GM23338 (cell line): ENCODE measurements at regions not wholly inside any gene's neighbourhood (a gene's known extent, or its start where the extent isn't known, plus 50 kb on each side); places are given as distances from the start of the nearest gene placed in this dataset.

Experiments used
- ATAC-seq: fragments of 200-7000 bp; cut with Tn5 transposase; 3 replicates; pipeline ENCODE4 v1.9.1; 2020
- DNase-seq: peaks from one replicate; pipeline ENCODE4 v3.0.0-alpha.2; 2015; ENCODE audit warnings: low spot score
- H2AFZ ChIP-seq: fragments of 200-600 bp; sonication (generic); 2 replicates; pipeline ENCODE4 v1.8.0; 2016; ENCODE audit warnings: antibody characterized with exemption, mild to moderate bottlenecking, moderate library complexity
- H3F3A ChIP-seq: fragments of 200-600 bp; sonication (generic); replicated peaks from 2 replicates; pipeline ENCODE4 v1.8.0; 2017; ENCODE audit warnings: antibody characterized with exemption, mixed run types, low read depth
- H3K27ac ChIP-seq: fragments of 200-600 bp; sonication (generic); 2 replicates; pipeline ENCODE4 v1.6.1; 2016; ENCODE audit warnings: low read depth
- H3K27me3 ChIP-seq: fragments of 200-600 bp; sonication (generic); 2 replicates; pipeline ENCODE4 v1.8.0; 2016; ENCODE audit warnings: mild to moderate bottlenecking, mixed run types, moderate library complexity; ENCODE audit not compliant: insufficient read depth
- H3K36me3 ChIP-seq: fragments of 200-600 bp; sonication (generic); 2 replicates; pipeline ENCODE4 v1.8.0; 2016; ENCODE audit warnings: mild to moderate bottlenecking; ENCODE audit not compliant: insufficient read depth
- H3K4me1 ChIP-seq: fragments of 200-600 bp; sonication (generic); 2 replicates; pipeline ENCODE4 v1.8.0; 2016; ENCODE audit warnings: mild to moderate bottlenecking, moderate library complexity; ENCODE audit not compliant: insufficient read depth
- H3K4me2 ChIP-seq: fragments of 200-600 bp; sonication (generic); 2 replicates; pipeline ENCODE4 v1.7.1; 2017; ENCODE audit warnings: mixed run types
- H3K4me3 ChIP-seq: fragments of 200-600 bp; sonication (generic); 2 replicates; pipeline ENCODE4 v1.6.1; 2016; ENCODE audit warnings: mixed run types
- H3K79me2 ChIP-seq: fragments of 200-600 bp; sonication (generic); replicated peaks from 2 replicates; pipeline ENCODE4 v1.8.0; 2017; ENCODE audit warnings: mild to moderate bottlenecking; ENCODE audit not compliant: insufficient read depth
- H3K9me2 ChIP-seq: fragments of 200-600 bp; sonication (generic); 2 replicates; pipeline ENCODE4 v1.8.0; 2017; ENCODE audit not compliant: insufficient read depth
- H4K20me1 ChIP-seq: fragments of 200-600 bp; sonication (generic); replicated peaks from 2 replicates; pipeline ENCODE4 v1.8.0; 2017; ENCODE audit warnings: mild to moderate bottlenecking; ENCODE audit not compliant: insufficient read depth
- H3K27ac Mint-ChIP-seq: 2 replicates; pipeline ENCODE4 v1.8.0; 2020; ENCODE audit warnings: inconsistent platforms, mild to moderate bottlenecking, moderate library complexity, mixed read lengths
- H3K27me3 Mint-ChIP-seq: 3 replicates; pipeline ENCODE4 v1.8.0; 2022; ENCODE audit warnings: low read depth, mild to moderate bottlenecking, moderate library complexity, mixed read lengths, inconsistent platforms; ENCODE audit not compliant: insufficient read depth, poor library complexity
- H3K36me3 Mint-ChIP-seq: 3 replicates; pipeline ENCODE4 v1.8.0; 2021; ENCODE audit warnings: low read depth, mild to moderate bottlenecking, inconsistent platforms, moderate library complexity, mixed read lengths
- H3K4me1 Mint-ChIP-seq: 3 replicates; pipeline ENCODE4 v1.8.0; 2020; ENCODE audit warnings: mild to moderate bottlenecking, inconsistent platforms, mixed read lengths
- H3K4me3 Mint-ChIP-seq: 3 replicates; pipeline ENCODE4 v1.8.0; 2021; ENCODE audit warnings: moderate library complexity, mild to moderate bottlenecking, inconsistent platforms, mixed read lengths
- H3K9me3 Mint-ChIP-seq: 3 replicates; pipeline ENCODE4 v1.8.0; 2020; ENCODE audit warnings: moderate library complexity, mild to moderate bottlenecking, inconsistent platforms, mixed read lengths
- CREB1 ChIP-seq: fragments of 250-450 bp; sonication (Bioruptor Pico); IDR thresholded peaks from 2 replicates; pipeline ENCODE4 v1.5.0; 2020; ENCODE audit warnings: low read depth, mild to moderate bottlenecking, moderate library complexity
- EZH2phosphoT487 ChIP-seq: fragments of 200-600 bp; sonication (generic); IDR thresholded peaks from one replicate; pipeline ENCODE4 v1.8.1; 2018; ENCODE audit warnings: antibody characterized with exemption; ENCODE audit not compliant: unreplicated experiment
- POLR2AphosphoS5 ChIP-seq: IDR thresholded peaks from 2 replicates; pipeline ENCODE4 v1.6.1; 2016; ENCODE audit warnings: antibody characterized with exemption, low read depth
- STAT1 ChIP-seq: IDR thresholded peaks from one replicate; pipeline ENCODE4 v1.6.1; 2016; ENCODE audit warnings: antibody characterized with exemption; ENCODE audit not compliant: unreplicated experiment
- ZNF114 ChIP-seq: fragments of 250-450 bp; sonication (Bioruptor Pico); IDR thresholded peaks from 2 replicates; pipeline ENCODE4 v1.5.0; 2020; ENCODE audit warnings: mild to moderate bottlenecking, moderate library complexity
- ZNF331 ChIP-seq: fragments of 250-450 bp; sonication (Bioruptor Pico); IDR thresholded peaks from 2 replicates; pipeline ENCODE4 v1.5.0; 2020; ENCODE audit warnings: low read depth, mild to moderate bottlenecking, moderate library complexity
- TF ChIP-seq, protein P1 (sequence below): fragments of 250-450 bp; sonication (Bioruptor Pico); IDR thresholded peaks from 2 replicates; pipeline ENCODE4 v1.5.0; 2020; ENCODE audit warnings: mild to moderate bottlenecking, moderate library complexity
- TF ChIP-seq, protein P2 (sequence below): IDR thresholded peaks from 2 replicates; pipeline ENCODE4 v1.6.1; 2016; ENCODE audit warnings: antibody characterized with exemption

DNA sequence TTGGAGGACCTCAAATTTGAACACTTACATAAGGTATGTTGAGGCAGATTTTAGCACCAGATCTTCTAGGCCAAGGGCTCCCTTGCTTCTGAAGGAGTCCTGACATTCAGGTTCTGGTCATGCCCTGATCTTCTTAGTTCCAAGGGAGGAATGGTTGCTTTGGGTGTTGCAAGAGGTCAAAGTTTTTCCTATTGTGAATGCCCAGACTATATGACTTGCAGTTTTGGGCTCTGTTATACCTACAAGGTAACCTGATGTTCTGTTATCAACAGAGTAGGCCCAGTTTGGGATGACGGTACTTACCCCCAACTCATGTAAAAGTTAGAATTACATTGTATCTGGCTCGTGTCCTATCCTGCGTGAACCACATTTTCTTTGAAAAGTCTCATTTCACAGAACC lies 69.1 kb upstream of the COCH start:
- H3K36me3 ChIP-seq: no peaks in the 10 kb centered on the region
- no peak overlapping the region for H2AFZ ChIP-seq
- no peak for ATAC-seq
- H3K27ac ChIP-seq: no peak overlapping the region
- H3K9me2 ChIP-seq: no peaks in the 10 kb centered on the region
- peaks cover 11% of the 10 kb centered on the region; the same call in 2 of the 3 replicates for H3K4me1 Mint-ChIP-seq
- DNase-seq: no peak
- no peak overlapping the region for H3K4me2 ChIP-seq
- no peaks in the 10 kb centered on the region for H3K79me2 ChIP-seq
- no peak overlapping the region for H3K4me3 Mint-ChIP-seq
- H3K36me3 Mint-ChIP-seq: no peaks in the 10 kb centered on the region
- no peaks in the 10 kb centered on the region for H3K27me3 ChIP-seq
- H3K4me3 ChIP-seq: no peak overlapping the region
- H3F3A ChIP-seq: no peaks in the 10 kb centered on the region
- H3K27me3 Mint-ChIP-seq: no peaks in the 10 kb centered on the region
- no peak overlapping the region for H3K27ac Mint-ChIP-seq
- no peaks in the 10 kb centered on the region for H4K20me1 ChIP-seq
- no peaks in the 10 kb centered on the region for H3K4me1 ChIP-seq
- no peaks in the 10 kb centered on the region for H3K9me3 Mint-ChIP-seq
- TF ChIP-seq CREB1 (CRISPR knock-in tag) (no peak), ZNF331 (CRISPR knock-in tag) (no peak), STAT1 (no peak), POLR2AphosphoS5 (no peak), ZNF114 (CRISPR knock-in tag) (no peak), EZH2phosphoT487 (no peak)
- TF ChIP-seq, protein P1, sequence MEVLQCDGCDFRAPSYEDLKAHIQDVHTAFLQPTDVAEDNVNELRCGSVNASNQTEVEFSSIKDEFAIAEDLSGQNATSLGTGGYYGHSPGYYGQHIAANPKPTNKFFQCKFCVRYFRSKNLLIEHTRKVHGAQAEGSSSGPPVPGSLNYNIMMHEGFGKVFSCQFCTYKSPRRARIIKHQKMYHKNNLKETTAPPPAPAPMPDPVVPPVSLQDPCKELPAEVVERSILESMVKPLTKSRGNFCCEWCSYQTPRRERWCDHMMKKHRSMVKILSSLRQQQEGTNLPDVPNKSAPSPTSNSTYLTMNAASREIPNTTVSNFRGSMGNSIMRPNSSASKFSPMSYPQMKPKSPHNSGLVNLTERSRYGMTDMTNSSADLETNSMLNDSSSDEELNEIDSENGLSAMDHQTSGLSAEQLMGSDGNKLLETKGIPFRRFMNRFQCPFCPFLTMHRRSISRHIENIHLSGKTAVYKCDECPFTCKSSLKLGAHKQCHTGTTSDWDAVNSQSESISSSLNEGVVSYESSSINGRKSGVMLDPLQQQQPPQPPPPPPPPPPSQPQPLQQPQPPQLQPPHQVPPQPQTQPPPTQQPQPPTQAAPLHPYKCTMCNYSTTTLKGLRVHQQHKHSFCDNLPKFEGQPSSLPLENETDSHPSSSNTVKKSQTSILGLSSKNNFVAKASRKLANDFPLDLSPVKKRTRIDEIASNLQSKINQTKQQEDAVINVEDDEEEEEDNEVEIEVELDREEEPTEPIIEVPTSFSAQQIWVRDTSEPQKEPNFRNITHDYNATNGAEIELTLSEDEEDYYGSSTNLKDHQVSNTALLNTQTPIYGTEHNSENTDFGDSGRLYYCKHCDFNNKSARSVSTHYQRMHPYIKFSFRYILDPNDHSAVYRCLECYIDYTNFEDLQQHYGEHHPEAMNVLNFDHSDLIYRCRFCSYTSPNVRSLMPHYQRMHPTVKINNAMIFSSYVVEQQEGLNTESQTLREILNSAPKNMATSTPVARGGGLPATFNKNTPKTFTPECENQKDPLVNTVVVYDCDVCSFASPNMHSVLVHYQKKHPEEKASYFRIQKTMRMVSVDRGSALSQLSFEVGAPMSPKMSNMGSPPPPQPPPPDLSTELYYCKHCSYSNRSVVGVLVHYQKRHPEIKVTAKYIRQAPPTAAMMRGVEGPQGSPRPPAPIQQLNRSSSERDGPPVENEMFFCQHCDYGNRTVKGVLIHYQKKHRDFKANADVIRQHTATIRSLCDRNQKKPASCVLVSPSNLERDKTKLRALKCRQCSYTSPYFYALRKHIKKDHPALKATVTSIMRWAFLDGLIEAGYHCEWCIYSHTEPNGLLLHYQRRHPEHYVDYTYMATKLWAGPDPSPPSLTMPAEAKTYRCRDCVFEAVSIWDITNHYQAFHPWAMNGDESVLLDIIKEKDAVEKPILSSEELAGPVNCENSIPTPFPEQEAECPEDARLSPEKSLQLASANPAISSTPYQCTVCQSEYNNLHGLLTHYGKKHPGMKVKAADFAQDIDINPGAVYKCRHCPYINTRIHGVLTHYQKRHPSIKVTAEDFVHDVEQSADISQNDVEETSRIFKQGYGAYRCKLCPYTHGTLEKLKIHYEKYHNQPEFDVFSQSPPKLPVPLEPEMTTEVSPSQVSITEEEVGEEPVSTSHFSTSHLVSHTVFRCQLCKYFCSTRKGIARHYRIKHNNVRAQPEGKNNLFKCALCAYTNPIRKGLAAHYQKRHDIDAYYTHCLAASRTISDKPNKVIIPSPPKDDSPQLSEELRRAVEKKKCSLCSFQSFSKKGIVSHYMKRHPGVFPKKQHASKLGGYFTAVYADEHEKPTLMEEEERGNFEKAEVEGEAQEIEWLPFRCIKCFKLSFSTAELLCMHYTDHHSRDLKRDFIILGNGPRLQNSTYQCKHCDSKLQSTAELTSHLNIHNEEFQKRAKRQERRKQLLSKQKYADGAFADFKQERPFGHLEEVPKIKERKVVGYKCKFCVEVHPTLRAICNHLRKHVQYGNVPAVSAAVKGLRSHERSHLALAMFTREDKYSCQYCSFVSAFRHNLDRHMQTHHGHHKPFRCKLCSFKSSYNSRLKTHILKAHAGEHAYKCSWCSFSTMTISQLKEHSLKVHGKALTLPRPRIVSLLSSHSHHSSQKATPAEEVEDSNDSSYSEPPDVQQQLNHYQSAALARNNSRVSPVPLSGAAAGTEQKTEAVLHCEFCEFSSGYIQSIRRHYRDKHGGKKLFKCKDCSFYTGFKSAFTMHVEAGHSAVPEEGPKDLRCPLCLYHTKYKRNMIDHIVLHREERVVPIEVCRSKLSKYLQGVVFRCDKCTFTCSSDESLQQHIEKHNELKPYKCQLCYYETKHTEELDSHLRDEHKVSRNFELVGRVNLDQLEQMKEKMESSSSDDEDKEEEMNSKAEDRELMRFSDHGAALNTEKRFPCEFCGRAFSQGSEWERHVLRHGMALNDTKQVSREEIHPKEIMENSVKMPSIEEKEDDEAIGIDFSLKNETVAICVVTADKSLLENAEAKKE (CRISPR knock-in tag): no peak
- TF ChIP-seq, protein P2, sequence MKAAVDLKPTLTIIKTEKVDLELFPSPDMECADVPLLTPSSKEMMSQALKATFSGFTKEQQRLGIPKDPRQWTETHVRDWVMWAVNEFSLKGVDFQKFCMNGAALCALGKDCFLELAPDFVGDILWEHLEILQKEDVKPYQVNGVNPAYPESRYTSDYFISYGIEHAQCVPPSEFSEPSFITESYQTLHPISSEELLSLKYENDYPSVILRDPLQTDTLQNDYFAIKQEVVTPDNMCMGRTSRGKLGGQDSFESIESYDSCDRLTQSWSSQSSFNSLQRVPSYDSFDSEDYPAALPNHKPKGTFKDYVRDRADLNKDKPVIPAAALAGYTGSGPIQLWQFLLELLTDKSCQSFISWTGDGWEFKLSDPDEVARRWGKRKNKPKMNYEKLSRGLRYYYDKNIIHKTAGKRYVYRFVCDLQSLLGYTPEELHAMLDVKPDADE: no peak
